Stimulated activated CD8-positive, alpha-beta memory T cell treated with anti-CD3 and anti-CD28 coated beads, Interleukin-15, amount 100 ng/mL, for 4 hours (primary cell): ENCODE measurements at regions not wholly inside any gene's neighbourhood (a gene's known extent, or its start where the extent isn't known, plus 50 kb on each side); places are given as distances from the start of the nearest gene placed in this dataset.
"Not testable (repeated sequence)": the region's sequence is repeated elsewhere in the genome, so short reads cannot be mapped to it uniquely, and the experiment has no call there.

Experiments
- DNase-seq, 2 donors: peaks; one replicate each; pipeline ENCODE4 v3.0.0-alpha.2; 2020; ENCODE audit warnings: low read depth in 2 of 2

GRCh38 chr1:234902774-234903547, 225.7 kb downstream of the TOMM20 start:
- DNase-seq, result no peak

GRCh38 chr1:234901491-234902049, 227.1 kb downstream of the TOMM20 start:
- DNase-seq, result no peak

GRCh38 chr1:234900595-234900994, 228.0 kb downstream of the TOMM20 start:
- no peak for DNase-seq

- no peak for DNase-seq
These were observed 228.9 kb downstream of the TOMM20 start for GRCh38 chr1:234899730-234900072.

GRCh38 chr1:234899041-234899729, 229.5 kb downstream of the TOMM20 start:
- no peak for DNase-seq

GRCh38 chr1:234898455-234899033, 230.1 kb downstream of the TOMM20 start:
- DNase-seq, result no peak

- DNase-seq, result no peak
These were observed 230.7 kb downstream of the TOMM20 start for GRCh38 chr1:234897754-234898454.

- no peak for DNase-seq
These were observed 231.3 kb downstream of the TOMM20 start for GRCh38 chr1:234897390-234897749.

GRCh38 chr1:234896477-234897389, 231.9 kb downstream of the TOMM20 start:
- no peak for DNase-seq

- peak; percentile 4 to 7 for DNase-seq
These were observed 234.7 kb downstream of the TOMM20 start for GRCh38 chr1:234893725-234894630.

GRCh38 chr1:234893359-234893724, 235.3 kb downstream of the TOMM20 start:
- no peak for DNase-seq

- no peak for DNase-seq
These were observed 236.0 kb downstream of the TOMM20 start for GRCh38 chr1:234892642-234893041.

- no peak for DNase-seq
These were observed 237.2 kb downstream of the TOMM20 start for GRCh38 chr1:234891427-234891826.

GRCh38 chr1:234889643-234890042, 239.0 kb downstream of the TOMM20 start:
- DNase-seq, result no peak

GRCh38 chr1:234888247-234888646, 240.4 kb downstream of the TOMM20 start:
- not testable (repeated sequence) for DNase-seq

GRCh38 chr1:234887016-234887900, 241.4 kb downstream of the TOMM20 start:
- no peak for DNase-seq

- DNase-seq, result no peak
These were observed 242.3 kb downstream of the TOMM20 start for GRCh38 chr1:234886081-234886984.

- DNase-seq, result no peak
These were observed 243.0 kb downstream of the TOMM20 start for GRCh38 chr1:234885601-234886000.
